HUDEP-2 (cell line): ENCODE measurements at regions not wholly inside any gene's neighbourhood (a gene's known extent, or its start where the extent isn't known, plus 50 kb on each side); places are given as distances from the start of the nearest gene placed in this dataset.

Source experiments
- DNase-seq, 76 experiments: peaks; one replicate each; lab custom pipeline; 2025; ENCODE audit not compliant: unreplicated experiment in 76 of 76; lab: John Stamatoyannopoulos, UW

- no peak for DNase-seq
Measured at GRCh38 chr12:19006626-19007137, 122.9 kb upstream of the PLEKHA5 start.

- no peak for DNase-seq
Measured at GRCh38 chr12:19008102-19008501, 121.4 kb upstream of the PLEKHA5 start.

GRCh38 chr12:19010087-19010486 lies 119.4 kb upstream of the PLEKHA5 start:
- DNase-seq: no peak

GRCh38 chr12:19010726-19011125 lies 118.8 kb upstream of the PLEKHA5 start:
- no peak for DNase-seq

- no peak for DNase-seq
Measured at GRCh38 chr12:19012965-19013364, 116.6 kb upstream of the PLEKHA5 start.

GRCh38 chr12:19014240-19014639 lies 115.3 kb upstream of the PLEKHA5 start:
- DNase-seq: no peak

- no peak for DNase-seq
Measured at GRCh38 chr12:19015285-19015684, 114.2 kb upstream of the PLEKHA5 start.

- DNase-seq: no peak
Measured at GRCh38 chr12:19018302-19018970, 111.1 kb upstream of the PLEKHA5 start.

- no peak for DNase-seq
Measured at GRCh38 chr12:19021240-19021639, 108.3 kb upstream of the PLEKHA5 start.

GRCh38 chr12:19021646-19022045 lies 107.9 kb upstream of the PLEKHA5 start:
- DNase-seq: no peak

GRCh38 chr12:19025582-19025981 lies 104.0 kb upstream of the PLEKHA5 start:
- DNase-seq: no peak

- no peak for DNase-seq
Measured at GRCh38 chr12:19026034-19026433, 103.5 kb upstream of the PLEKHA5 start.

GRCh38 chr12:19026614-19027488 lies 102.7 kb upstream of the PLEKHA5 start:
- no peak for DNase-seq

GRCh38 chr12:19030180-19030579 lies 99.4 kb upstream of the PLEKHA5 start:
- no peak for DNase-seq

GRCh38 chr12:19030603-19031002 lies 98.9 kb upstream of the PLEKHA5 start:
- no peak for DNase-seq

GRCh38 chr12:19031032-19031431 lies 98.5 kb upstream of the PLEKHA5 start:
- no peak for DNase-seq

- DNase-seq: no peak
Measured at GRCh38 chr12:19032826-19033225, 96.7 kb upstream of the PLEKHA5 start.

GRCh38 chr12:19033244-19033643 lies 96.3 kb upstream of the PLEKHA5 start:
- DNase-seq: no peak

- no peak for DNase-seq
Measured at GRCh38 chr12:19034937-19035336, 94.6 kb upstream of the PLEKHA5 start.

GRCh38 chr12:19035536-19035935 lies 94.0 kb upstream of the PLEKHA5 start:
- DNase-seq: no peak

- DNase-seq: no peak
Measured at GRCh38 chr12:19036673-19037357, 92.7 kb upstream of the PLEKHA5 start.
